HG03460 (cell line): ENCODE measurements at regions not wholly inside any gene's neighbourhood (a gene's known extent, or its start where the extent isn't known, plus 50 kb on each side); places are given as distances from the start of the nearest gene placed in this dataset.

ENCODE experiments used
- ATAC-seq: cut with Tn5 transposase; IDR thresholded peaks from one replicate; pipeline ENCODE4 v1.9.1; 2021; ENCODE audit not compliant: unreplicated experiment

DNA sequence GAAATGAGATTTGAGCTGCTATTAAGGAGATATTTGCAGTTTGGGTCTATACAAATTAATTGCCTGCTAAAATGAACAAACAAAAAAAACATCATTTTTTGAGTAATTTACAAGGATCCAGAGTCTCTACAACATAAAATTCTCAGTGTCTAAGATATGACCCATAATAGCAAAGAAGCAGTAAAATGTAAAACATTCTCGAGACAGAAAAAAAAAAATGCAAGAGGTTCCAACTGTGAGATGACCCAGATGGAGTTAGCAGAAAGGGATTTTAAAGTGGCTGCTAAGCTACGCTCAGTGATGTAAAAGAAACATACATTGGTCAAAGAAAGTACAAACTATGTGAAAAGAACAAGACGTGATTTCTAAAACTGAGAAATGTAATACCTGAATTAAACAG, 471.0 kb downstream of the SH2D4B start:
- no peak for ATAC-seq

DNA sequence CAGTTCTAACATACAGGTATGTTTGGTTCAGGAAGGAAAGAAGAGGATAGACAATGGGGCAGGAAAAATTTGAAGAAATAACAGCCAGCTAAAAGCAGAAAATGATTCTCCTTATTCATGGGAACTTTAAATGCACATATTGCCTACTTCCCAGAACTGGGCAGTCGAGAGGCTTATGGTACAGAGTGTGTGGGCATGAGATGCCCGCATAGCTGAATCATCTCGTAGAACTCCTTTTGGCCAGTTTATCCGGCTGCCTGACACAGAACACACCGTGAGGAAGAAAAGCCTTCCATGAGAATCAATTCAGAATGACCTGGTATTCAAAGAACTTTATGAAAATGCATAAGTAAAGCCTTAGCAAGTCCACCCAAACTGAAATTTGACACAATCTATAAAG, 471.6 kb downstream of the SH2D4B start:
- no peak for ATAC-seq

DNA sequence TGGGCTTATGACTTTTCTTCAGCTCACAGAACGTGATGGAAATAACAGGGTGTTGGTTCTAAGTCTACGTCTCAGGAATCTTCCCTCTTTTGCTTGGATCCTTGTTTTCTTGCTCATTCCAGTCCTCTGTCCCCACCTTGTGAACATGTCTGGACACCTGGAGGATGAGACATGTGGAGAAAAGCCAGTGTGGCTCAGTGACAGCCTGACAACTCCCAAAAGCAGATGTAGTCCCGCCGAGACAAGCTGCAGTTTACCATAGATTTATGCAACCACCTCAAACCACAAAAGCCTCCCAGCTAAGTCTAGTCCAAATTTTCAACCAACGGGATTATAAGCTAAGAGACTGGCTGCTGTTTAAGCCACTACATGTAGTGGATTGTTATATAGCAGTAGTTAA, 476.1 kb downstream of the SH2D4B start:
- no peak for ATAC-seq

DNA sequence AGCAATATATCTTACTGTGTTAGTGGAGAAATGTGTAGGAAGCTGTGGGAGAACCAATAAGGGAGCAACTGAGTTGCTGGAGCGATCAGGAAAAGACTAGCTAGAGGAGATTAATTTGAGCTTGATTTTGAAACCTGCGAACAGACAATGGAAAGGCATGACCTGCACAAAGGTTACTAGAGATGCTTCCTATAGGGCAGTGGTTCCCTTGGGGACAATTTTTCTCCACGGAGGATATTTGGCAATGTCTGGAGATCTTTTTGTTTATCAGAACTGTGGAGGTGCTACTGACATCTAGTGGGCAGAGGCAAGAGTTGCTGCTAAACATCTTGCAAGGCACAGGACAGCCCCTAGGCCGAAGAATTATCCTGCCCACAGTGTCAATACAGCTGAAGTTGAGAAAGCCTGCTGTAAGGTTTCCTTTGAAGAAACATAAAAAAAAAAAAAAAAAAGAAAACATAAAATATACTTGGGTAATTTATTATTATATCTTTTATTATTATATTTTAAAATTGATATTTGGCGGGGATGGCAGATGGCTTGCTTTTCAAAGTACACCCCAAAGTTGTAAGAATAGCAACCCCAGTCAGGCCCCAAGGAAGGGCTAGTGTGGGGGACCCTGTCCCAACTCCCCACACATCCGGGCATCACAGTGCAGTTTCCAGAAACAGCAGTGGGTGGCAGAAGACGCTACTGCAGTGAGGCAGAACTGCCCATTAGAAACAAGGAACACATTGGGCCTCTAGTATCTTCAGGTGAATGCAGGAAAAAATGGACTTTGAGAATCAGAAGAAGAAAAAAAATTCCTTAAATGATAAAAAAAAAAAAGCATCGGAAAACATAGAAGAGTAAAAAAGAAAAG, 481.6 kb downstream of the SH2D4B start:
- no peak for ATAC-seq

DNA sequence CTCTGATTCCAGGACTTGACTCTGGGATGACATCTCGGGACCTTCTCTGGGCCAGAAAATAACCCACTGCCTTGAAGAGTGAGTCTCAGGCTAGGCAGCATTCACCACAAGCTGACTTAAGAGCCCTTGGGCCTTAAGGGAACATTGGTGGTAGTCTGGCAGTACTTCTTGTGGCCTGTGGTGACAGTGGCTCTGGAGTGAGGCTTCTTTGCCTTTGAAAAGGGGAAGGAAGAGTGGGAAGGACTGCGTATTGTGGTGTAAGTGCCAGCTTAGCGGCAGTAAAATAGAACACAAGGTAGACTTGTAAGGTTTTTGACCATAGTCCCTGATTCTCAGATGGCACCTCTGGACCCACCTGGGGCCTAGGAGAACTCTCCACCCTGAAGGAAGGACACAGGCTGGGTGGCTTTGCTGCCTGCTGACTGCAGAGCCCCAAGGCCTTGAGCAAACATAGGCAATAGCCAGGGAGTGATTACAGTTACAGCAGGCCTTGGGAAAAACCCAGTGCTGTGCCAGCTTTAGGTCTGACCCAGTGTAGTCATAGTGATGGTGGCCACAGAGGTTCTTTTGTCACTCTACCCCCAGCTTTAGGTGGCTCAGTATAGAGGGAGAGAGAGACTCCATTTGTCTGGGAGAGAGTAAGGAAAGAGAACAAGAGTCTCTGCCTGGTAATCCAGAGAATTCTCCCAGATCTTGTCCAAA, 483.9 kb downstream of the SH2D4B start:
- peak; percentile 44 for ATAC-seq

DNA sequence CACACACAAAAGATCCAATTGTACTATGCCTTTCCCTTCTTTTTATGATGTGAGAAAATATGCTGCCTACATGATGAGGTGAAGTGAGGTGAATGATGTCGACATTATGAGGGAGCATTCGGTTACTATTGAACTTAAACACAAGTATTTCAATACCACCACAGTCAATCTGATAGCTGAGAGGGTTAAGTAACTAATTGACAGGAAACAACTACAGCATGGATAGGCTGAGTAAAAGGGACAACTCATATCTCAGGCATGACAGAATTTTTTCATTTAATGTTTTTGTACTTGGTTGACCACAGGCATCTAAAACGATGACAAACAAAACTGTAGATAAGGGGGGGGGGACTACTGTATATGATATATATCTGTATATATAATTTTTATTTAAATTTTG, 488.9 kb downstream of the SH2D4B start:
- no peak for ATAC-seq

DNA sequence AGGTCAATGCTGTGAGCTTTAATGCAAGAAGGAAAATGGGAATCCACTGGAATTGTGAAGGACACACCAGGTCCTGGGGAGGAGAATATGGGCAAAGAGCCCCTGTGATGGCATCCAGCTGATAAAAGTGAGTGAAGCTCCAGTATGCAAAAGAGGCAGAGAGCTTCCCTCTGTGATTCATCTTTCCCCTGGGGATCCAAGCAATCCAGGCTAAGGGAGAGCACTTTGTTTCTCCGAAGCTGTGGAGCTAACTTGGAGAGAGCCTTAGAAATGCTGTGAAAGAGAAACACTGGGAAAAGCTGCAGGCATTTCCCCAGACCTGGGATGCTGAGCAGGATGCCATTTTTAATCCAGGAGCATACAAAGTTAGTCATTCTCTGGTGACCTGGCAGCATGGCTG, 489.5 kb downstream of the SH2D4B start:
- ATAC-seq, result no peak

DNA sequence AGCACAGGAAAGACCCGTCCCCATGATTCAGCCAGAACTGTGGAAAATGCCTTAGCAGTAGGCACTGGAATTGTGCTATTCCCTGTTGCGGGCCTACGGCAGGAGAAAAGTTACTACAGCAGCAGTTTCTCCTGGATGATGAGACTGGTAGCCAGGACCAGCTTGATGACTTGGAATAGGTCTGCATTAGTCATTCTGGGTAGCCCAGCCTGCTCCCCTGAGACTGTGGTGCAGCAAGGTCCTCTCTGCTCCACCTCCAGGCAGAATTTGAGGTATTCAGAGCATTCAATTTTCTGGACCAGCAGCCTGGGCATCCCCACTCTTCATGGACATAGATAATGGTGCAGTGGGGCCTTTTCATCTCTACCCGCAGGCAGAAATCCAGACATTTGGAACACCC, 490.0 kb downstream of the SH2D4B start:
- ATAC-seq, result no peak

DNA sequence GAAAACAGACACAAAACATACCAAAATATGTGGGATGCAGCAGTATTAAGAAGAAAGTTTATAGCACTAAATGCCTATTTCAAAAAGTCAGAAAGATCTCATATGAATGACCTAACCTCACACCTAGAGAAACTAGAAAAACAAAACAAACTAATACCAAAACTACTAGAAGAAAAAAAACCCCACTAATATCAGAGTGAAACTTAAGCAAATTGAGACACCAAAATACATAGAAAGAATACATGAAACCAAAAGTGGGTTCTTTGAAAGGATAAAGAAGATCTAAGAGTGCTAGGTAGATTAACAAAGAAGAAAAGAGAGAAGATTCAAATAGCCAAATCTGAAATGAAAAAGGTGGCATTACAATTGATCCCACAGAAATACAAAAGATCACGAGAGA, 494.1 kb downstream of the SH2D4B start:
- peak; percentile 63 for ATAC-seq

DNA sequence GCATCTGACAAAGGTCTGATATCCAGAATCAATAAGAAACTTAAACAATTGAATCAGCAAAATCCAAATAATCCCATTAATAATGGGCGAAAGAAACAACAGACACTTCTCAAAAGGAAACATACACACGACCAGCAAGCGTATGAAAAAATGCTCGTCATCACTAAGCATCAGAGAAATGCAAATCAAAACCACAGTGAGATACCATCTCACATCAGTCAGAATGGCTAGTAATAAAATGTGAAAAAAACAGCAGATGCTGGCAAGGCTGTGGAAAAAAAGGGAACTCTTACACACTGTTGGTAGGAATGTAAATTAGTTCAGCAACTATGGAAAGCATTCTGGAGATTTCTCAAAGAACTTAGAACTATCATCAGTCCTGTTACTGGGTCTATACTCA, 496.7 kb downstream of the SH2D4B start:
- ATAC-seq, result no peak

DNA sequence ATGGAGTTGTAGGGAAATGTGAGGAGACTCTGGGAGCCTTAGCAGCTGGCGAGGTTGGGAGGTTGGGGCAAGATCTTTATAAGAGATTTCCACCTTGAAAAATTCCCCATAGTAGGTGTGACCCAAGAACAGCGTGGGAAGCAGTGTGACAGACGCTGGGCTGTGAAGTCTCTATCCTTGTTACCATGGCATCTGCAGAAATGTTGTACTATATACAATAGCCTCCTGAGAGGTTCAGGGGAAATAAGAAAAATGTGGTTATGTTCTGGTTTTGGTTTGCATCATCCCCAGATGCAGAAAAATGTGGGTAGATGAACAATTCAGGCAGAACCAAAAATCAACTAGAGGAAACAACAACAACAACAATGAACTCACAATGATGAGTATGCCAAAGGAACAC, 498.6 kb downstream of the SH2D4B start:
- peak; percentile 88 for ATAC-seq

DNA sequence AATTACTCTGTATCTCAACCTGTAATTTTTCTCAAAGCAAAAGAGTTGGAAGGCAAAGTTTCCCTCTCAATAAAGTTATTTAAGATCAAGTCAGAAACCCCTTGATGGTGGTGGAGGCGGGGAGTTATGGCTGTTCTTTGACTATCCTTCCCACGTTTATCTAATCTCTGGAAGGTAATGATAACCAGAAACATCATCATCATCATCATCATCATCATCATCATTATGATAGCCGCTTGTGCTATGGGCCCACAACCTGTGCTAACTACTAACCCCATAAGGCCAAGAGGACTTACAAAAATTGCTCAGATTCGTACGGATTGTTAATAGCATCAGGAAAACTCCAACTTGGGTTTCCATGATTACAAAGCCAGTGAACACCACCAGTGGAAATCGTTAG, 502.3 kb downstream of the SH2D4B start:
- ATAC-seq, result no peak

DNA sequence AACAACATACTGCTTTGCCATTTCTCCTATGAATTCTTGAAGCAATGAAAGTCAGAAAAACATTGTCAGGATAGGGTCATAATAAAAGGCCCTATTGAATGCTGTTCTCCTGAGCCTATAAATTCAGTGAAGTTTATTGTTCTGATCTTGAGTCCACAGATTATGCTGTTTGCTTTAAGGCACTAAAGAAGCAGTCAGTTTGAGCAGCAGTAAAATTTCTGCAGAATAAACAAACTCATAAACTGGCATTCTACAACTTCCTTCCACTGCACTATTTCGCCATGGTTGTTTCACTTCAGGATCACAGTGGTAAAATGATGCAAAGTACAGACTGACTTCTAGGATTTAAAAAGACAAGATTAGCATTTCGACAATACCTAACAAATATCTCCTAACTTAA, 503.2 kb downstream of the SH2D4B start:
- ATAC-seq, result no peak

DNA sequence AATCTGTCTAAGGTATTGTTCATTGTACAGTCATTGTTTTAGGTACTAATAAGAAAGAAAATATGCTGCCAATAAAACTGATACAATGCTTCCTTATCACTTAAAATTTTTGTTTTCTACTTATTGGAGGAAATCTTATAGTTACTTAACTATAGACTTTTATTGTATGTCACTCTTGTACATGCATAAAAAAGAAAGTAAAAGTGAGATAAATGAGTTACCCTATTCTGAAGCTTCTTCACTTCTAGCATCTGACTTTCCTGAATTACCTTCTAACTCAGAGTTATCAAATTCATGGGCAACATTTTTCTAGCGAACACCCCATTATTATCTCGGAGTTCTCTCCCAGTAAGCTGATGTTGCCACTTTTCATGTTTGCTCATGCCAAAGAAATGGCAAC, 504.9 kb downstream of the SH2D4B start:
- no peak for ATAC-seq

DNA sequence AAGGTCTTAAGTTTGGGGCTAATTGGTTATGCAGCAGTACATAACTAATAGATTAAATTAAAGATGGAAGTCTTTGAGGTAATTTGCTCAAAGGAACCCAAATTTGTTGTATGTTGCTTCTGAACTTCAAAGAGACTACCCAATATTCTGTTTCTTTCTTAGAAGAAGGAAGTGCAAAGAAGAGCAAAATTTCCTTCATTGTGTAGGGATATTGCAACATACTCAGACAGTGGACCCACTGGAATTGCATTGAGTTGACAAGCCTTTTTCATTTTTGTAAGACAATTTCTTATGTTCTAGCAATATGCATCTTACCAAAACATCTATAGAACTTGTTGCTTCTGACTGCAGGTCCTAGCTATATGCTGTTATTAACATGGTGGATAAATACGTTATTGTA, 527.8 kb downstream of the SH2D4B start:
- ATAC-seq, result no peak

DNA sequence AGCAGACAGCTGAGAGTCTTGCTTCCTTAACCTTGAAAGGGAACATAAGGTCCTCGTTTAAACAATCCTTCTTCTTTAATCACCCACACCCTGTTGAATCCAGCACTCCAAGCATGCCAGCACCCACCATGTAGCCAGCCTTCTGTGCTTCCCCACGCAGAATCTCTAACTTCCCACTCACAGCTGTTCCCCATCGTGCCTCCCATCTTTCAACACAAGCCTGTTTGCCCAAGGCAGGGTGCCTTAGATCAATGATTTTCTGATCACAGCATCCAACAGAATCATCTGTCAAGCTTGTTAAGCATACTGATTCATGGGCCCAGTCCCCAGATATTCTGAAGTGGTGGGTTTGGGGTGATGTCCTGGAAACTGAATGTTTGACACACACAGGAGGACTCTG, 530.8 kb downstream of the SH2D4B start:
- ATAC-seq, result no peak

DNA sequence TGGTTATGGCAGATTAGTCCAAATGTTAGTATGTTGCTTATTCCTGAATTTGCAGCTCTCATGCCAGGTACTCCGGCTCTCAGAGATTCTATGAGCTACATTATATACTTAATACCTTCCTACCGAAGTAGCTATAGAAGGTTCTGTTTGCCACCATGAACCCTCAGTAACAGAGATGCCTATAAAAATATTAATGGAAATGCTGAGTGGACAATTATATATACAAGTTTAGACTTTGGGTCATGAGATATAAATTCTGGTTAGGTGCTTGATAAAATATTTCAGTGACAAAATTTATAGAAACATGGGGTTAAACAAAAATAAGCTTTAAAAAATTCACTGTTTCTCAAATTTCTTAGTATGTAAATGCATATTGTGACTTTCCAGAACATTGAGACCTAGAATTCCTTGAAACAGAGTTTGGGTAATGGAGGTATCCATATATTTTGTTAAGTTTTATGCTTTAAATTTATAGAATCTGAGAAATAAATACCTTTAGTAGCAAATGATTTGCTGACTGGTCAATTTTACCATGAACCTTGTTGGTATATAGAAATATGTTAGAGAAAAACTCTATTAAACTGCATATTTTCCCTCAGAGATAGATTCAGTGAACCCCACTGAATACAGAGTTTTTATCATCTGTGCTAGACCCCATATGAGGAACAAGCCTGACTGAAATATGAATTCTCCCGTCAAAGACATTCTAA, 533.5 kb downstream of the SH2D4B start:
- no peak for ATAC-seq

DNA sequence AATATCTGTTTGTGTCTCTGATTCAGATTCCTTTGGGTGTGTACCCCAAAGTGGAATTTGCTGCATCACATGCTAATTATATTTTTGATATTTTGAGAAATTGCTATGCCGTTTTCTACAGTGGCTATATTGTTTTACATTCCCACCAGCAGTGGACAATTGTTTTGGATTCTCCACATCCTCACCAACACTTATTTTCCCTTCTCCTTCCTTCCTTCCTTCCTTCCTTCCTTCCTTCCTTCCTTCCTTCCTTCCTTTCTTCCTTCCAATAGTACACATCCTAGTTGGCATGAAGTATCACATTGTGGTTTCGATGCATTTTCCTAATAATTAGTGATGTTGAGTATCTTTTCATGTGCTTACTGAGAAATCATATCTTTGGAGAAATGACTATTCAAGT, 535.5 kb downstream of the SH2D4B start:
- no peak for ATAC-seq

DNA sequence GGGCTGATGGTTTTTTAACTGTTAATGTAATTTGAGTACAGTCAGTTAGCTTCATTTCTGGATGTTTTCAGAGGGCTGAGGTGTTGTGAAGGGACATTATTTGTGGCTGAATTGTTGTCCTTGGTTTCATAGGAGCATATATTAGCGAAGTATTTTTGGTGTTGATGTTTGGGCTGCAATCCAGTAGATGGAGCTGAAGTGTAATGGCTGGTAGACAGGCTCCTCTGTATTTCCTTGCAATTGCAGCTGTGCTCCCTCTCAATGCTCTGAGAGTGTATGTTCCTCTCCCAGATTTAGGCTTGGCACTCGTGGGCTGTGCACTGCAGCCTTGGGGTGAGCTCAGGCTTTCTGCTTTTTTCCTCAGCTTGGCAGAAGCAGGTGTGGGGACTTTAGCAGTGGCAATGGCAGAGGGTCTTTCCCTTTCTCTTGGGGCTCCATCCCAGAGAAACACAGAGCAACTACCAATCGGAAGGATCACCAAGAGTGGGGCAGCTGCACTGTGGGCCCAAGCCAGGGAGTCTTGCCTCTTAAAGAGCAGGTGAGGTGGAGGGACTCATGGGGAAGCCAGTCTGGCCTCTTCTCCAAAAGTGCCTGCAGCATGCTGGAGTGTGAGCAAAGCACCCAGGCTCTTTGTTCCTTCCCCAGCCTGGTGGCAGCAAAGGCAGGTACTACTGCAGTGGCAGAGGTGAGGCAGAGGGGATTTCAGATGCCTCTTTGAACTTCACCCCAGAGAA, 544.4 kb downstream of the SH2D4B start:
- ATAC-seq, result peak; percentile 54

DNA sequence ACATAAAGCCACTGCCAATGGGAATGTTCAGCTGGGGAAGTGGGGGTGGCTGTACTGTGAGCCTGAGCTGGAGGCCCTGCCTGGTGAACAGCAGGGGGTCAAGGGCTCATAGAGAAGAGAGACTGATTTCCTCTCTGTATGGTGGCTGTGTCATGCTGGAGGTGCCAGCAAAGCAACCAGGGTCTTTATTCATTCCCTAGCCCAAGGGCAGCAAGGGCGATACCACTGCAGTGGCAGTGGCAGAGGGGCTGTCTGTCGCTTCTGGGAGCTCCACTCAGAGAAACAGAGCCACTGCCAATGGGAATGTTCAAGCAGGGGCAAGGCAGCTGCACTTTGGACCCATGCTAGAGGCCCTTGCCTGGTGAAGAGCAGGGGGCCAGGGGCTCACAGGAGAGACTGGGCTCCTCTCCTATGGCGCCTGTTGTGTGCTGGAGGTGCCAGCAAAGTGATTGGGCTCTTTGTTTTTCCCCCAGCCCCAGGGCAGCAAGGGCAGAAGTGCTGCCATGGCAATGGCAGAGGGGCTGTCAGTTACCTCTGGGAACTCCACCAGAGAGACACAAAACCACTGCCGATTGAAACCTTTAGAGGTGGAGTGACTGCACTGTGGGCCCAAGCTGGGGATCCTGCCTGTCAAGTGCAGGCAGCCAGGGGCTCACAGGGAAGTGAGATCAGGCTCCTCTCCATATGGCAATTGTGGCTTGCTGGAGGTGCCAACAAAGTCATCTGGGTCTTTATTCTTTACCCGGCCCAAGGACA, 545.1 kb downstream of the SH2D4B start:
- ATAC-seq, result peak; percentile 15

DNA sequence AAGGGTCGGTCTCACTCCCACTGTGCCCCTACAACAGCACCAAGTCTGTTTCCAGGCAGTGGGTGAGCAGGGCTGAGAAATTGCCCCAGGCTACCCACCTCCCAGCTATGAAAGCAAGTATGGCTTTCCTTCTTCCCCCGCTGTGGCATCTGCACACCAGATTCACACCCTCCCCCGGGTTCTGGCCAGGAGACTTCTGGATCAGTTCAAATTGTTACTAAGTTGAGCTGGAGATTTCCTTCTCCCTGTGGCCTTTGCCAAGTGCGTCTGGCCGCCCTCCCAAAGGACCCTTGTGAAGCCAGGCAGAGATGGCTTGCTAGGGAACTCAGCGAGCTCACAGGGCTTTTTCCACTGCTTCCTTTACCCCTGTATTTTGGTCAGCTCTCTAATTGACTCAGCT, 555.4 kb downstream of the SH2D4B start:
- no peak for ATAC-seq
